OCI-LY7 (cell line): ENCODE measurements at regions not wholly inside any gene's neighbourhood (a gene's known extent, or its start where the extent isn't known, plus 50 kb on each side); places are given as distances from the start of the nearest gene placed in this dataset.

Experiments
- CTCF ChIP-seq: fragments of 200-600 bp; sonication (generic); conservative IDR thresholded peaks from 2 replicates; pipeline ENCODE4 v1.5.1; 2014; ENCODE audit warnings: mild to moderate bottlenecking, antibody characterized with exemption, low read length, moderate library complexity, mixed read lengths
- EZH2phosphoT487 ChIP-seq: fragments of 200-600 bp; sonication (generic); IDR thresholded peaks from 2 replicates; pipeline ENCODE4 v1.6.1; 2018; ENCODE audit warnings: low read depth, borderline replicate concordance, mild to moderate bottlenecking, mixed run types, antibody characterized with exemption, low read length, moderate library complexity, mixed read lengths

- no peak for TF ChIP-seq CTCF
- no peak for TF ChIP-seq EZH2phosphoT487
These were observed 52.5 kb upstream of the LTBP1 start for GRCh38 chr2:32894119-32894728.
